Neural cell (in vitro differentiated cells): ENCODE measurements at regions not wholly inside any gene's neighbourhood (a gene's known extent, or its start where the extent isn't known, plus 50 kb on each side); places are given as distances from the start of the nearest gene placed in this dataset.
"Not testable (repeated sequence)": the region's sequence is repeated elsewhere in the genome, so short reads cannot be mapped to it uniquely, and the experiment has no call there.

Source experiments
- H2AFZ ChIP-seq: fragments of 200-600, 300-800 bp; sonication (generic), shearing (Covaris generic); 2 replicates; pipeline ENCODE4 v1.6.0; 2014; ENCODE audit warnings: low read depth, mild to moderate bottlenecking, antibody characterized with exemption, low read length, moderate library complexity
- H3F3A ChIP-seq: fragments of 200-600 bp; shearing (Covaris generic); 2 replicates; pipeline ENCODE4 v1.6.1; 2016; ENCODE audit warnings: mild to moderate bottlenecking, moderate library complexity, mixed read lengths, antibody characterized with exemption, low read length; ENCODE audit not compliant: insufficient read depth, poor library complexity, severe bottlenecking
- H3K27ac ChIP-seq: fragments of 200-600, 300-800 bp; sonication (generic), shearing (Covaris generic); 2 replicates; pipeline ENCODE4 v1.5.1; 2014; ENCODE audit warnings: mild to moderate bottlenecking, low read length, moderate library complexity
- H3K27me3 ChIP-seq: fragments of 300-800, 200-600 bp; sonication (generic), shearing (Covaris generic); 2 replicates; pipeline ENCODE4 v1.6.0; 2014; ENCODE audit warnings: mild to moderate bottlenecking, low read depth, low read length, moderate library complexity; ENCODE audit not compliant: insufficient read depth
- H3K36me3 ChIP-seq: fragments of 300-800, 200-600 bp; sonication (generic), shearing (Covaris generic); 2 replicates; pipeline ENCODE4 v1.5.1; 2014; ENCODE audit warnings: mild to moderate bottlenecking, antibody characterized with exemption, low read length, moderate library complexity; ENCODE audit not compliant: insufficient read depth
- H3K4me2 ChIP-seq: fragments of 300-800, 200-600 bp; sonication (generic), shearing (Covaris generic); 2 replicates; pipeline ENCODE4 v1.6.0; 2014; ENCODE audit warnings: mild to moderate bottlenecking, low read length
- H3K4me3 ChIP-seq: fragments of 300-800, 200-600 bp; sonication (generic), shearing (Covaris generic); 2 replicates; pipeline ENCODE4 v1.5.1; 2014; ENCODE audit warnings: mild to moderate bottlenecking, low read length, moderate library complexity
- H3K79me2 ChIP-seq: fragments of 200-600 bp; shearing (Covaris generic); replicated peaks from 2 replicates; pipeline ENCODE4 v1.6.0; 2014; ENCODE audit warnings: mild to moderate bottlenecking, low read length, moderate library complexity; ENCODE audit not compliant: insufficient read depth
- H3K9ac ChIP-seq: fragments of 300-800, 200-600 bp; sonication (generic), shearing (Covaris generic); 2 replicates; pipeline ENCODE4 v1.6.1; 2016; ENCODE audit warnings: mild to moderate bottlenecking, low read length, mixed read lengths
- H3K9me2 ChIP-seq: fragments of 200-600 bp; shearing (Covaris generic); 2 replicates; pipeline ENCODE4 v1.6.1; 2016; ENCODE audit warnings: mild to moderate bottlenecking, low read length, mixed read lengths; ENCODE audit not compliant: insufficient read depth
- H3K9me3 ChIP-seq: fragments of 200-600, 300-800 bp; sonication (generic), shearing (Covaris generic); 2 replicates; pipeline ENCODE4 v1.6.1; 2016; ENCODE audit warnings: mild to moderate bottlenecking, mixed run types, low read length, moderate library complexity, mixed read lengths
- H4K20me1 ChIP-seq: fragments of 200-600 bp; shearing (Covaris generic); 2 replicates; pipeline ENCODE4 v1.6.1; 2016; ENCODE audit warnings: mild to moderate bottlenecking, mixed run types; ENCODE audit not compliant: insufficient read depth
- EP300 ChIP-seq: fragments of 450-650 bp; conservative IDR thresholded peaks from 2 replicates; pipeline ENCODE4 v1.6.1; 2014; ENCODE audit warnings: antibody characterized with exemption, mild to moderate bottlenecking, moderate library complexity; ENCODE audit not compliant: poor library complexity, severe bottlenecking
- EZH2 ChIP-seq: fragments of 200-600, 300-800 bp; shearing (Covaris generic), sonication (generic); IDR thresholded peaks from 2 replicates; pipeline ENCODE4 v1.6.1; 2014; ENCODE audit warnings: antibody characterized with exemption, low read length, borderline replicate concordance, mild to moderate bottlenecking; ENCODE audit not compliant: insufficient read depth, poor library complexity, severe bottlenecking
- MXI1 ChIP-seq: fragments of 450-650 bp; conservative IDR thresholded peaks from 2 replicates; pipeline ENCODE4 v1.6.1; 2014; ENCODE audit warnings: antibody characterized with exemption, mild to moderate bottlenecking; ENCODE audit not compliant: poor library complexity, severe bottlenecking
- POLR2AphosphoS5 ChIP-seq: IDR thresholded peaks from 2 replicates; pipeline ENCODE4 v1.6.1; 2012
- RAD21 ChIP-seq: fragments of 450-650 bp; conservative IDR thresholded peaks from 2 replicates; pipeline ENCODE4 v1.6.1; 2014; ENCODE audit warnings: antibody characterized with exemption, mild to moderate bottlenecking, moderate library complexity
- REST ChIP-seq: IDR thresholded peaks from 2 replicates; pipeline ENCODE4 v1.6.1; 2012; ENCODE audit warnings: borderline replicate concordance
- SMC3 ChIP-seq: fragments of 450-650 bp; conservative IDR thresholded peaks from 2 replicates; pipeline ENCODE4 v1.6.1; 2014; ENCODE audit warnings: antibody characterized with exemption, mild to moderate bottlenecking, moderate library complexity; ENCODE audit not compliant: poor library complexity
- TAF1 ChIP-seq: IDR thresholded peaks from 2 replicates; pipeline ENCODE4 v1.6.1; 2012; ENCODE audit warnings: low read depth
- TF ChIP-seq, protein P1 (sequence below): fragments of 450-650 bp; IDR thresholded peaks from 2 replicates; pipeline ENCODE4 v1.5.1; 2014; ENCODE audit warnings: antibody characterized with exemption, mild to moderate bottlenecking, moderate library complexity; ENCODE audit not compliant: poor library complexity, severe bottlenecking

- Histone ChIP-seq H3K79me2 (no peaks in the 10 kb centered on the region), H3K36me3 (no peaks in the 10 kb centered on the region), H3K4me3 (no peak overlapping the region), H3K27ac (no peak overlapping the region), H4K20me1 (no peaks in the 10 kb centered on the region), H3K9ac (no peak overlapping the region), H3K9me3 (no peaks in the 10 kb centered on the region), H3F3A (no peaks in the 10 kb centered on the region), H3K9me2 (no peaks in the 10 kb centered on the region), H2AFZ (no peak overlapping the region), H3K27me3 (peaks cover under 1% of the 10 kb centered on the region), H3K4me2 (no peak overlapping the region)
- TF ChIP-seq POLR2AphosphoS5 (no peak), EP300 (no peak), RAD21 (no peak), MXI1 (no peak), TAF1 (no peak), SMC3 (no peak), REST (no peak), EZH2 (no peak)
- TF ChIP-seq, protein P1, sequence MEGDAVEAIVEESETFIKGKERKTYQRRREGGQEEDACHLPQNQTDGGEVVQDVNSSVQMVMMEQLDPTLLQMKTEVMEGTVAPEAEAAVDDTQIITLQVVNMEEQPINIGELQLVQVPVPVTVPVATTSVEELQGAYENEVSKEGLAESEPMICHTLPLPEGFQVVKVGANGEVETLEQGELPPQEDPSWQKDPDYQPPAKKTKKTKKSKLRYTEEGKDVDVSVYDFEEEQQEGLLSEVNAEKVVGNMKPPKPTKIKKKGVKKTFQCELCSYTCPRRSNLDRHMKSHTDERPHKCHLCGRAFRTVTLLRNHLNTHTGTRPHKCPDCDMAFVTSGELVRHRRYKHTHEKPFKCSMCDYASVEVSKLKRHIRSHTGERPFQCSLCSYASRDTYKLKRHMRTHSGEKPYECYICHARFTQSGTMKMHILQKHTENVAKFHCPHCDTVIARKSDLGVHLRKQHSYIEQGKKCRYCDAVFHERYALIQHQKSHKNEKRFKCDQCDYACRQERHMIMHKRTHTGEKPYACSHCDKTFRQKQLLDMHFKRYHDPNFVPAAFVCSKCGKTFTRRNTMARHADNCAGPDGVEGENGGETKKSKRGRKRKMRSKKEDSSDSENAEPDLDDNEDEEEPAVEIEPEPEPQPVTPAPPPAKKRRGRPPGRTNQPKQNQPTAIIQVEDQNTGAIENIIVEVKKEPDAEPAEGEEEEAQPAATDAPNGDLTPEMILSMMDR = no peak
Measured at GRCh38 chr6:27776504-27776903, 135.7 kb downstream of the OR2B2 start.

GRCh38 chr6:27775796-27776184, 136.4 kb downstream of the OR2B2 start:
- H3K79me2 ChIP-seq = no peaks in the 10 kb centered on the region
- no peaks in the 10 kb centered on the region for H3K9me3 ChIP-seq
- H3K27me3 ChIP-seq = peaks cover 8% of the 10 kb centered on the region
- H3K4me3 ChIP-seq = no peak overlapping the region
- H4K20me1 ChIP-seq = no peaks in the 10 kb centered on the region
- TF ChIP-seq REST (no peak), MXI1 (no peak), EZH2 (no peak), SMC3 (no peak), RAD21 (no peak), TAF1 (no peak), EP300 (no peak), POLR2AphosphoS5 (no peak)
- TF ChIP-seq, protein P1 = no peak
- H3K9ac ChIP-seq = no peak overlapping the region
- H2AFZ ChIP-seq = no peak overlapping the region
- no peak overlapping the region for H3K27ac ChIP-seq
- H3K9me2 ChIP-seq = no peaks in the 10 kb centered on the region
- H3F3A ChIP-seq = no peaks in the 10 kb centered on the region
- no peak overlapping the region for H3K4me2 ChIP-seq
- no peaks in the 10 kb centered on the region for H3K36me3 ChIP-seq

DNA sequence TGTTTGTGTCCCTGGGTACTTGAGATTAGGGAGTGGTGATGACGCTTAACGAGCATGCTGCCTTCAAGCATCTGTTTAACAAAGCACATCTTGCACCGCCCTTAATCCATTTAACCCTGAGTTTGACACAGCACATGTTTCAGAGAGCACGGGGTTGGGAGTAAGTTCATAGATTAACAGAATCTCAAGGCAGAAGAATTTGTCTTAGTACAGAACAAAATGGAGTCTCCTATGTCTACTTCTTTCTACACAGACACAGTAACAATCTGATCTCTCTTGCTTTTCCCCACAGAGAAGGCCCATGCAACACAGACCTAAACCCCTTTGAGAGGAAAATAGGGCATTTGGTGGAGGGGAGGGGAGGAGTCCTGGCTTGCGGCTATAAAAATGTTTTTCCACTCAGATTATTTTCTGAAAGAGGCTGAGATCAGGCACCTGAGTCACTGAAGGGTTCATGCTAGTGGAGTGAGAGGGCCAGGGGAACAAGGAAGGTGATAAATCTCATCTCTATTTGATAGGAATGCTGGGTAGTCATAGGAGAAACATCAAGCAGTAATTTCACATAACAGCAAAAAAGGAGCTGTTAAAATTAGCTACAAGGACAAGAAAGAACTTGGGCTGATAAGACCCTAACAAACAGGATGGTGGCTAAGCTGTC, 136.9 kb downstream of the OR2B2 start:
- not testable (repeated sequence) for H3K36me3 ChIP-seq, H3K9me2 ChIP-seq, H2AFZ ChIP-seq, H3K9me3 ChIP-seq, H3K27ac ChIP-seq, H3K4me3 ChIP-seq, H3F3A ChIP-seq, H3K79me2 ChIP-seq, H3K4me2 ChIP-seq, H4K20me1 ChIP-seq, H3K9ac ChIP-seq
- peaks cover 11% of the 10 kb centered on the region for H3K27me3 ChIP-seq
